Activated naive CD8-positive, alpha-beta T cell treated with anti-CD3 and anti-CD28 coated beads, Interleukin-2, amount 10 ng/mL, durations not matched to agents 7 days and 5 days (primary cell): ENCODE measurements at regions not wholly inside any gene's neighbourhood (a gene's known extent, or its start where the extent isn't known, plus 50 kb on each side); places are given as distances from the start of the nearest gene placed in this dataset.

Source experiments
- ATAC-seq: fragments of 150-1000 bp; cut with Tn5 transposase; one replicate; pipeline ENCODE4 v1.10.0; 2021; ENCODE audit warnings: low read depth, moderate library complexity
- POLR2A ChIA-PET: fragments of 350-600 bp; sonication (Branson Sonifier 250); formaldehyde crosslinking; loops from one replicate; lab custom pipeline; 2021; ENCODE audit warnings: antibody characterized with exemption; lab: Charles Lee
- DNase-seq: peaks from one replicate; pipeline ENCODE4 v3.0.0; 2021
- H3K27ac Mint-ChIP-seq: one replicate; pipeline ENCODE4 v1.8.0; 2022; ENCODE audit warnings: mild to moderate bottlenecking, mixed read lengths
- H3K27me3 Mint-ChIP-seq: one replicate; pipeline ENCODE4 v1.8.0; 2022; ENCODE audit warnings: mild to moderate bottlenecking, moderate library complexity, mixed read lengths
- H3K36me3 Mint-ChIP-seq: one replicate; pipeline ENCODE4 v1.8.0; 2021; ENCODE audit warnings: mild to moderate bottlenecking, mixed read lengths
- H3K4me1 Mint-ChIP-seq: one replicate; pipeline ENCODE4 v1.8.0; 2021; ENCODE audit warnings: mixed read lengths
- H3K4me3 Mint-ChIP-seq: one replicate; pipeline ENCODE4 v1.8.0; 2022; ENCODE audit warnings: mild to moderate bottlenecking, moderate library complexity, mixed read lengths
- H3K9me3 Mint-ChIP-seq: one replicate; pipeline ENCODE4 v1.8.0; 2021; ENCODE audit warnings: mixed read lengths

DNA sequence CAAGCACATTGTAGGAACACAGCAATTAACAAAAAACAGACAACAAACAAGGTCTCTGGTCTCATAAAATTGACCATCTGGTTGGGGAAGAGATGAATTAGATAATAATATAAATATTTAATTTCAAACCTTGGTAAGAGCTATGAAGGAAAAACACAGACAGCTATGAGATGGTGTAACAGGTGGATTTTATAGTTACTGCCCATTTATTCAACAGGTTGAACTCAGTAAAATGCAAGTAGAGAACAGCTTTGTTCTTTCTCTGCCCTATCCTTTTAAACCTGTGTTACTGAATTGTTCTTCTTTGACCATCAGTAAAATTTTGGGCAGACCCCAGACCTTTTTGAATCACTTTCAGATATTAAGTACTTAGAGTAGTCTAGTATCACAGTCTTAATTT lies 77.6 kb upstream of the FAM216B start:
- Mint-ChIP-seq H3K27ac (no peak overlapping the region), H3K36me3 (no peaks in the 10 kb centered on the region), H3K4me1 (no peaks in the 10 kb centered on the region), H3K9me3 (peaks cover 2% of the 10 kb centered on the region), H3K4me3 (no peak overlapping the region), H3K27me3 (peaks cover 29% of the 10 kb centered on the region)
- DNase-seq, result no peak
- POLR2A ChIA-PET, result no interaction called here
- no peak for ATAC-seq

DNA sequence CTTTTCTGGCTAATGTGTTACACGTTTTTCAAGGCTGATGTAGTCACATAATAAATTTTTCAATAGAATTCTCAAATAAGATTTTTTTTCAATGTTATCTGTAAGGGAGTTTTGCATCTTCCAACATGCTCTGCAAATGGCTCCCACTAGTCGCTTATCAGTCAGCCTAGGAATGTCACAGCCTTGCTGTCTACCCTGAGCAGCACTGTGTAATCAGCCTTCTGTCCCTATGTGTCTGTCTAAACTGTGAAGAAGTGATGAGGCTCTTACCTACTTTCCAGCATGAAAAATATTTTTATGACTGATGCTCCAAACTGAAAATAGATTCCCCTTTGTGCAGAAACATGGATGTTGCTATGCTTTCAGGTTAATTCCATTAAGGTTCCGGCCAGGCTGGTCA lies 75.1 kb upstream of the FAM216B start:
- Mint-ChIP-seq H3K36me3 (no peaks in the 10 kb centered on the region), H3K4me1 (no peaks in the 10 kb centered on the region), H3K27me3 (peaks cover 23% of the 10 kb centered on the region), H3K4me3 (no peak overlapping the region), H3K27ac (no peak overlapping the region), H3K9me3 (peaks cover 2% of the 10 kb centered on the region)
- ATAC-seq, result no peak
- POLR2A ChIA-PET, result no interaction called here
- no peak for DNase-seq

DNA sequence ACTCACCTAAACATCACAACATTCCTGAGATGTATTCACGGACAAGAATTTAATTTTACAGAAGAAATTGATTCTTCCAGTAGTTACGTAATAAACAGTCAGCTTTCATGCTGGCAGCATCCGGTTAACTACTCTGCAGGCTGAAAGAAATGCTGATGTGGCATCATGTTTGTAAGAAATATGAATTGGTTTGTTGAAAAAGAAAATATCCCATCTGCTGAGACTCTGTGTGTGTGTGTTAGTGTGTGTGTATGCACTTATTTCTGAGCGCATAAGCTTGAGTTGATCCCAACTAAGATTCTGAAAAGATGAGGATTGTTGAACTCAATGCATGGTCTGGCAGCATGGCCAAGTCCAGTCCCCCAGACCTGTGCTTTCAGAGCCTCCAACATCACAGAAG lies 74.3 kb upstream of the FAM216B start:
- Mint-ChIP-seq H3K4me3 (no peak overlapping the region), H3K27ac (no peak overlapping the region), H3K9me3 (peaks cover 2% of the 10 kb centered on the region), H3K36me3 (no peaks in the 10 kb centered on the region), H3K4me1 (no peaks in the 10 kb centered on the region), H3K27me3 (peaks cover 25% of the 10 kb centered on the region)
- DNase-seq (no peak), ATAC-seq (no peak)
- POLR2A ChIA-PET, result no interaction called here

DNA sequence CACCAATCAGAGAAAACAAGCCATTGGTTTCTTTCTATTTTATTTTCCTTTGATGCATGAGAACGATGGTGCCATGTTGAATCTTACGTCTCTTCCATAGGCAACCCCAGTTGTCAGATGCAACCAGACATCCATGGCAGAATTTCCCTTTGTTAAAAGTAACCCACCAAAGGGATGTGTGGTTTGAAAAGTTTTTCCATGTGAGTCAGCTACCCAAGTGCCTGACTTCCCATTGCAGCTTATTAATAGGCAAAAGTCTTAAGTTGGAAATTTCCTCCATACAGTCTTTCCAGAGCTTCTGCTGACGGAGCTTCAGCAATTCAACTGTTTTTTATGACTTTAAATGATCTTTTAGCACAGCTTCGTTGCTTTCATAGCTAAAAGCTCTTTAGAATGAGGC lies 73.8 kb upstream of the FAM216B start:
- DNase-seq (no peak), ATAC-seq (no peak)
- no peak overlapping the region for H3K27ac Mint-ChIP-seq
- H3K36me3 Mint-ChIP-seq, result no peaks in the 10 kb centered on the region
- no peak overlapping the region for H3K4me3 Mint-ChIP-seq
- POLR2A ChIA-PET, result no interaction called here
- H3K27me3 Mint-ChIP-seq, result peaks cover 25% of the 10 kb centered on the region
- H3K4me1 Mint-ChIP-seq, result no peaks in the 10 kb centered on the region
- peaks cover 2% of the 10 kb centered on the region for H3K9me3 Mint-ChIP-seq

DNA sequence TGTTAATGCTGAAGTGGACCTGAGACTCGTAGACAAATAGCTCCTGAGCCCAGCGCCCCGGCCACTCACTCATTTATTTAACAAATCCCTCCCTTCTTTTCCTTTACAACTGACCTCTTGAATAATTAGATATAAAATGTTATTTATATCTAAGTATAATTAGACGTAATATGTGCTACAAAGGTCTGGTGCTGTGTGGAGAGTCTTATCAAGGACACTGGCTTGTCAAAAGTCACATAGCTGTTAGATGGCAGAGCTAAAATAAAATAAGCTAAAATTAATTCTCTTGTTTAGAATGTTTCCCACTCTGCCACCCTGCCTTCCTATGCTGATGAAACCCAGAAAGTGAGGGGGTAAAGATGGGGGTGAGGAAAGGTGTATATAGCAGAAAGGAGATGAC lies 73.0 kb upstream of the FAM216B start:
- Mint-ChIP-seq H3K27ac (no peak overlapping the region), H3K36me3 (no peaks in the 10 kb centered on the region), H3K27me3 (peaks cover 25% of the 10 kb centered on the region), H3K4me1 (no peaks in the 10 kb centered on the region), H3K9me3 (peaks cover 2% of the 10 kb centered on the region), H3K4me3 (no peak overlapping the region)
- ATAC-seq (no peak), DNase-seq (no peak)
- POLR2A ChIA-PET, result no interaction called here

DNA sequence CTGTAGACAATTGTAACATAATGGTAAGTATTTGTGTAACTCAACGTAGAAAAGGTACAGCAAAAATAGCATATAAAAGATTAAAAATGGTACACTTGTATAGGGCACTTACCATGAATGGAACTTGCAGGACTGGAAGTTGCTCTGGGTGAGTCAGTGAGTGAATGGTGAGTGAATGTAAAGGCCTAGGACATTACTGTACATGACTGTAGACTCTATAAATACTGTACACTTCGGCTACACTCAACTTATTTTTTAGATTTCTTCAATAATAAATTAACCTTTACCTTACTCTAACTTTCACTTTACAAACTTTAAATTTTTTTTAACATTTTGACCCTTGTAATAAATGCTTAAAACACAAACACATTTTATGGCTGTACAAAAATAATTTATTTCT lies 72.1 kb upstream of the FAM216B start:
- POLR2A ChIA-PET, result no interaction called here
- no peak for ATAC-seq
- H3K9me3 Mint-ChIP-seq, result peaks cover 2% of the 10 kb centered on the region

DNA sequence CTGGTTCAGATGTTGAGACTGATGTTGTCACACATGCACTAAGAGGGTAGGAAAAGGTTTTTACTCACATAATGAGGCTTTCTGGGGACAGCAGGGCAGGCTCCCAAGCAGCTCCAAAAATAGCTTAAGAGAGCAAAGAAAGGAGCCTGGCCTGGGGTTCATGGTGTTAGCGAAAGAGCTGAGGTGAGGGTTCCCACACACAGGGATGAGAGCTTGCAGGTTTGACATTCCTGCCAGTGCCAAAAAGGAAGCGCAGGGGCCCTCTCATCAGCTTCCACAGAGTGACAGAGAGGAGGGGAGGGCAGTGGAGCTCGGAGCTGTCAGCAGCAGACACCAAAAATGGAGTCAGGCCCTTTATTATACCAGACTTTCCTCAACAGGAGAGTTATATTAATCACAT lies 65.5 kb upstream of the FAM216B start:
- Mint-ChIP-seq H3K36me3 (no peaks in the 10 kb centered on the region), H3K27ac (no peak overlapping the region), H3K4me1 (no peaks in the 10 kb centered on the region), H3K9me3 (no peaks in the 10 kb centered on the region), H3K4me3 (no peak overlapping the region), H3K27me3 (peaks cover 18% of the 10 kb centered on the region)
- ATAC-seq, result no peak
- no peak for DNase-seq
- POLR2A ChIA-PET, result no interaction called here

More for the DNA sequence above, 72.1 kb upstream of the FAM216B start:
- no peak overlapping the region for H3K4me3 Mint-ChIP-seq
- H3K27ac Mint-ChIP-seq, result no peak overlapping the region
- no peaks in the 10 kb centered on the region for H3K36me3 Mint-ChIP-seq
- peaks cover 24% of the 10 kb centered on the region for H3K27me3 Mint-ChIP-seq
- no peak for DNase-seq
- no peaks in the 10 kb centered on the region for H3K4me1 Mint-ChIP-seq

DNA sequence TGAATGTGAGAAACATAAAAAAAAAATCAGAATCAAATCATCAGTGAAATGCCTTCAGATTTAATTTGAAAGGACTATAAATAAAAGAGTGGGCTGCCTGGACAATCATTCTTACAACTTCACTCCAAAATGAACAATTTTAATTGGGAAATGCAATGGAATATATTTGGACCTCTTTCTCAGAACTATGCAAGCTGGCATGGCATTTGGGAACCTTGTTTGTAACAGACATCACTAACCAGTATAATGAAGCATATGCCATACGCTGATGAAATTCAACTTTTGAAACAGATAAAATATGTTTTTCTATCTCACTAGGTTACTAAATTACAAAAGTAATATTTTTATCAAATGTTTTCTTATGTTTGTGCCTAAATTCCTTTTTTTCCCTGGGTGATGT lies 64.2 kb upstream of the FAM216B start:
- Mint-ChIP-seq H3K27ac (no peak overlapping the region), H3K36me3 (no peaks in the 10 kb centered on the region), H3K4me1 (no peaks in the 10 kb centered on the region), H3K4me3 (no peak overlapping the region), H3K27me3 (peaks cover 14% of the 10 kb centered on the region), H3K9me3 (no peaks in the 10 kb centered on the region)
- POLR2A ChIA-PET, result no interaction called here
- ATAC-seq, result no peak
- DNase-seq, result no peak

DNA sequence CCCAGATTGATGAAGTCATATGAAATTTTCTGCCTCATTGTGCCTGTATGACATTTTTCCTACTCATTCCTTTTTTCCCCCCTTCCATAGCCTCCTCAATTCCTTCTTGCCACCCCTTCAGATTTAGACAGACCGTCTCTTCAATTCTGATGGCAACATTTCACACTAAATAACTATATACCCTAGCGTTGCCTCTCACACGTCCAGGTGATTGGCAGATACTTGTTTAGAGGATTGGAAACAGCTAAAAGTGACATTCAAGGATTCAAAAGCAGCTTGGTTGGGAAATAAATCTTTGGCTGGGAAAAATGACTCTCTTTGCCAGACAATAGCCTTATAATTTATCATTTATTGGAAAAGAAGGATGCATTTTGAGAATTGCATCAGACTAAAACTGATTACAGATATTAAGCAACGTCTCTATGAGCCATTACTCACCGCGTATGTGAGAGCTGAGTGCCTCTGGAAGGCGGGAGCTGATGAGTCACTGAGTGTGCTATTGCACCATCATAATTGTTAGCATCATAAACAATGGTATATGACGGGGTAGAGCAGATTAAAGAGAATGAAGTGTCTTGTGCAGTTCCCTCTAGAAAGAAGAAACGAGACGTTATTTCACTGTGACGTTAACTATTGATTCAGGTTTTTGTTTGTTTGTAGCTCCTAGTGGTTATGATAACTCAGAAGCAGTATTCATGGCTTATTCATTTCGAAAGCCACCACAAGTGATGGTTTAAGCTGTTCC lies 61.1 kb upstream of the FAM216B start:
- H3K36me3 Mint-ChIP-seq, result no peaks in the 10 kb centered on the region
- H3K4me1 Mint-ChIP-seq, result no peaks in the 10 kb centered on the region
- no peak for ATAC-seq
- H3K27ac Mint-ChIP-seq, result no peak overlapping the region
- peaks cover 13% of the 10 kb centered on the region for H3K27me3 Mint-ChIP-seq
- H3K4me3 Mint-ChIP-seq, result no peak overlapping the region
- no peaks in the 10 kb centered on the region for H3K9me3 Mint-ChIP-seq
- POLR2A ChIA-PET, result no interaction called here
- no peak for DNase-seq

DNA sequence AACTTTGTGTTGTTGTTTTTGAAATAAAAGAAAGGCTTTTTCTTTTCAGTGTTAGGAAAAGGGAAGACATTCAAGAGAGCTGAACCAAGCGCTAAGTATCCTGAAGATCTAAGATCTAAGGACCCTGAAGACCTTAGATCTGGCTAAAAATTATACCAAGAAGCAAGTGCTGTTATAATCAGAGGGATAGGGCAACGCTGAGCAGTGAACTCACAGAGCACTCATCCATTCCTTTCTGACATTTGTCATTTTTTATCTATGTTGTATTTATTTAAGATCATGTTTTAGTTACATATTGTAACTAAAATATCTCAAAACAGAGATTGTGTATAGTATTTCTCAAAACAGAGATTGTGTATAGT lies 60.5 kb upstream of the FAM216B start:
- ATAC-seq (no peak), DNase-seq (no peak)
- Mint-ChIP-seq H3K27me3 (peaks cover 13% of the 10 kb centered on the region), H3K4me3 (no peak overlapping the region), H3K4me1 (no peaks in the 10 kb centered on the region), H3K27ac (no peak overlapping the region), H3K9me3 (no peaks in the 10 kb centered on the region), H3K36me3 (no peaks in the 10 kb centered on the region)
- POLR2A ChIA-PET, result interaction anchor here (0.7 kb wide), 1 partner anchor 79 kb away, joined by 7 read pairs; no protein-coding TSS in a partner anchor

DNA sequence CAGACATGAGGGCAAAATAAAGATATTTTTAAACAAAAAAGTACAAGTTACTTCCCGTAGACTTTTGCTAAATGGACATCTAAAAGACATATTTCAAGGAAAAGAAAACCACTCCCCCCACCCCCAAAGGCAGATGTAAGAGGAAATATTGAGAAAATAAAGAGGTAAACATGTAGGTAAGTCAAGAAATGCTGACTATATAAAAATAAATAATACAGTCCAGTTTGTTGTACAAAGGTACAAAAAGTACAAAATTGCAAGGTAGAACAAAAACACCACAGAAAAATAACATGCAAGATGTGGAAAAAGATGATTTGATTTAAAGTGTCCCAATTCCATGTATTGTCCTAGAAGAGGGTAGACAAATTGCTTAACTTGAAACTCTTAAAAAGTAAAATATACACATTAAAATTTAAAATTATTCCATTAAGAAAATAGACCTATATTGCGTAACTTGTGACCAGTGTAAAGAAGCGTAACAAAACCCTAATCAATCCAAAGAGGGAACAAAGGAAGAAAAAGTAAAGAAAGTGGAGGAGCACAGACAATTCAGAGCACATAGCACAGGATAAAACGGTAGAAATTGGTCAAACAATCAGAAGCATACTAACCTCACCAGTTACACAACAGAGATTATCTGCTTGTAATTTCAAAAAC lies 58.4 kb upstream of the FAM216B start:
- no peaks in the 10 kb centered on the region for H3K4me1 Mint-ChIP-seq
- H3K4me3 Mint-ChIP-seq, result no peak overlapping the region
- POLR2A ChIA-PET, result no interaction called here
- DNase-seq, result no peak
- H3K27ac Mint-ChIP-seq, result no peak overlapping the region
- ATAC-seq, result no peak
- no peaks in the 10 kb centered on the region for H3K36me3 Mint-ChIP-seq
- H3K27me3 Mint-ChIP-seq, result peaks cover 9% of the 10 kb centered on the region
- H3K9me3 Mint-ChIP-seq, result peaks cover 3% of the 10 kb centered on the region

DNA sequence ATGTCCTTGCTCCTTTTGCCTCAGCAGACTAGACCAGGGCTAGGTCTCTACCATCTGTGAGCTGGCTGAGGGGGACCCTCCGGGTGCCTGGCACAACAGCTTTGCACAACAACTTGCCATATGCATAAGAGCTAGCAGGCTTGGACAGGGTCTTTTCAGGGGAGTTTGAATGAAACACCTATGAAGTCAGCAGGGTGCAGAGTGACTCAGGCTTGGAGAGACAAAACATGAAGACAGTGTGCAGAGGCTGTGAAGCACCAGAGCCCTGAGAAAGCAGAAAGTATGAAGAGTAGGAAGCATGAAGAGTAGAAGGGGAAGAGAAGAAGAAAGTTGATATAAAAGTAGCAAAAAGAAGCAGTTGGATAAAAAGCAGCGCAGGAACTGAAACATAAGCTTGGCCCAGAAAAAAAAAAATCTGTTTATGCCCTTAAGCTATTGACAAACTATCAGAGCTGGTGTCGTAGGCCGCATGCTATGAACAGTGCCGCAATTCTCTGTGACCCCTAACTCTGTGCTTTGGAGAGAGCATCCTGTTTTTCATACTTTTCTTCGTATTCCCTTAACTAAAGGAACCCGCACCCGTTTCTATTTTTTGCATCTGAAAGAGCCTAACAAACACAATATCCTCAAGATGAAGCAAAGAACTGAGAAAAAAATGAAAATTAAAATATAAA lies 52.7 kb upstream of the FAM216B start:
- DNase-seq (no peak), ATAC-seq (no peak)
- H3K4me1 Mint-ChIP-seq, result no peaks in the 10 kb centered on the region
- H3K4me3 Mint-ChIP-seq, result no peak overlapping the region
- H3K27ac Mint-ChIP-seq, result no peak overlapping the region
- H3K9me3 Mint-ChIP-seq, result peaks cover 3% of the 10 kb centered on the region
- peaks cover 21% of the 10 kb centered on the region for H3K27me3 Mint-ChIP-seq
- H3K36me3 Mint-ChIP-seq, result no peaks in the 10 kb centered on the region
- POLR2A ChIA-PET, result no interaction called here

DNA sequence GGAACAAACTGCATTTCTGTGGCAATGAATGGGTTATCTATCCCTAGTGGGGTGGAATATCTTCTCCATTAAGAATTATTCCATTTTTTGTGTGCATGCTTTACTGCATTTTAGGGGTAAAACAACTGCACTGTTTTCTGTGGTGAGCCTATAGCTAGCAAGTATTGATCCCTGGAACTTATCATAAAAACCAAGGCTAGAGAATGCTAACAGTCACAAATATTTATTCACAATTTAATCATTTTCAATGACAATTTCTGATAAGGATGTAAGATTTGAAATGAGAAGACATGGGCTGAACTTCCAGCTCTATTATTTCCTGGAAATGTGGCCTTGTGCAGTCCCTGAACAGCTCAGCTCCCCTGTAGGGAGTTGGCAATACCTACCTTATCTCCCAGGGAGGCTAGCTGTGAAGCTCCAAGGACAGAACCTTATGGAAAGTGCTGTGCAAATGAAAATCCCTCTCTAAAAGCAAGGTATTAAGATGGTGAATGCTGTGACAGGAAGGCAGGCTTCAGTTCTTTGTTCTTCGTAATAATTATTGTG lies 51.5 kb upstream of the FAM216B start:
- H3K9me3 Mint-ChIP-seq, result peaks cover 3% of the 10 kb centered on the region
- peaks cover 17% of the 10 kb centered on the region for H3K27me3 Mint-ChIP-seq
- DNase-seq (no peak), ATAC-seq (no peak)
- POLR2A ChIA-PET, result no interaction called here
- no peaks in the 10 kb centered on the region for H3K4me1 Mint-ChIP-seq
- no peak overlapping the region for H3K27ac Mint-ChIP-seq
- H3K4me3 Mint-ChIP-seq, result no peak overlapping the region
- no peaks in the 10 kb centered on the region for H3K36me3 Mint-ChIP-seq
